ENCODE measurements at regions not wholly inside any gene's neighbourhood (a gene's known extent, or its start where the extent isn't known, plus 50 kb on each side); places are given as distances from the start of the nearest gene placed in this dataset.

DNA sequence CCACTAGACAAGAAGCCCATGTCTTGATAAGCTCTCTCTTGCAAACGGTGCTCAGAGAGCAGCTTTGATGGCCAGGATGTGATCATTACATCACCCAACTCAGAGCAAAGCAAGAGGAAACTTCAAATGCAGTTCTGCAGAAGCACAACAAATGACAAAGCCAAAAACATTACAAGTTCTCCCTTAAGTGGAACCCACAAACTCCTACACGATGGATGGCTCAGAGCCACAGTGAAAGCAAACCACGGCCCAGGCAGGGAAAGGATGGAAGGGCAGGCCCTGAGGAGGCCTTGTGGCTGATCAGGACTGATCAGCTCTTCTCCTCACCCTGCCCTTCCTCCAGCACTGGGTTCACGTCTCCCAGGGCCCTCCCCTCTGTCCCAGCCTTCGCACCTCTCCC lies 326.4 kb downstream of the EIPR1 start:
- TF ChIP-seq, protein P1, sequence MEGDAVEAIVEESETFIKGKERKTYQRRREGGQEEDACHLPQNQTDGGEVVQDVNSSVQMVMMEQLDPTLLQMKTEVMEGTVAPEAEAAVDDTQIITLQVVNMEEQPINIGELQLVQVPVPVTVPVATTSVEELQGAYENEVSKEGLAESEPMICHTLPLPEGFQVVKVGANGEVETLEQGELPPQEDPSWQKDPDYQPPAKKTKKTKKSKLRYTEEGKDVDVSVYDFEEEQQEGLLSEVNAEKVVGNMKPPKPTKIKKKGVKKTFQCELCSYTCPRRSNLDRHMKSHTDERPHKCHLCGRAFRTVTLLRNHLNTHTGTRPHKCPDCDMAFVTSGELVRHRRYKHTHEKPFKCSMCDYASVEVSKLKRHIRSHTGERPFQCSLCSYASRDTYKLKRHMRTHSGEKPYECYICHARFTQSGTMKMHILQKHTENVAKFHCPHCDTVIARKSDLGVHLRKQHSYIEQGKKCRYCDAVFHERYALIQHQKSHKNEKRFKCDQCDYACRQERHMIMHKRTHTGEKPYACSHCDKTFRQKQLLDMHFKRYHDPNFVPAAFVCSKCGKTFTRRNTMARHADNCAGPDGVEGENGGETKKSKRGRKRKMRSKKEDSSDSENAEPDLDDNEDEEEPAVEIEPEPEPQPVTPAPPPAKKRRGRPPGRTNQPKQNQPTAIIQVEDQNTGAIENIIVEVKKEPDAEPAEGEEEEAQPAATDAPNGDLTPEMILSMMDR (conservative IDR thresholded peaks at IDR 0.05; ENCODE audit: low read depth, low read length): no peak
- no peak for TF ChIP-seq RFX5 (IDR thresholded peaks at IDR 0.05; ENCODE audit: low read depth, low read length)
- TF ChIP-seq, protein P2, sequence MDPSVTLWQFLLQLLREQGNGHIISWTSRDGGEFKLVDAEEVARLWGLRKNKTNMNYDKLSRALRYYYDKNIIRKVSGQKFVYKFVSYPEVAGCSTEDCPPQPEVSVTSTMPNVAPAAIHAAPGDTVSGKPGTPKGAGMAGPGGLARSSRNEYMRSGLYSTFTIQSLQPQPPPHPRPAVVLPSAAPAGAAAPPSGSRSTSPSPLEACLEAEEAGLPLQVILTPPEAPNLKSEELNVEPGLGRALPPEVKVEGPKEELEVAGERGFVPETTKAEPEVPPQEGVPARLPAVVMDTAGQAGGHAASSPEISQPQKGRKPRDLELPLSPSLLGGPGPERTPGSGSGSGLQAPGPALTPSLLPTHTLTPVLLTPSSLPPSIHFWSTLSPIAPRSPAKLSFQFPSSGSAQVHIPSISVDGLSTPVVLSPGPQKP (IDR thresholded peaks at IDR 0.05; ENCODE audit: borderline replicate concordance, low read depth, low read length): no peak
- TF ChIP-seq MAZ (IDR thresholded peaks at IDR 0.05; ENCODE audit: borderline replicate concordance, low read depth, low read length): no peak
- TF ChIP-seq SMC3 (IDR thresholded peaks at IDR 0.05; ENCODE audit: low read depth, low read length): no peak
- no peak for TF ChIP-seq POLR2A (IDR thresholded peaks at IDR 0.05; ENCODE audit: low read depth, low read length)
- no peak for TF ChIP-seq CEBPB (IDR thresholded peaks at IDR 0.05; ENCODE audit: low read depth, low read length)
- TF ChIP-seq FOS (IDR thresholded peaks at IDR 0.05; ENCODE audit: low read depth, low read length): no peak
- TF ChIP-seq CHD1 (IDR thresholded peaks at IDR 0.05; ENCODE audit: low read depth, low read length): no peak
- TF ChIP-seq RAD21 (IDR thresholded peaks at IDR 0.05; ENCODE audit: low read length): no peak
